Vagina (tissue), 2 donors: ENCODE measurements at regions not wholly inside any gene's neighbourhood (a gene's known extent, or its start where the extent isn't known, plus 50 kb on each side); places are given as distances from the start of the nearest gene placed in this dataset.

Experiments used
- DNase-seq, 2 donors: peaks; one replicate each; pipeline ENCODE4 v3.0.0-alpha.2; 2017; ENCODE audit errors: extremely low spot score in 2 of 2
- H3K27ac ChIP-seq: fragments of 200-600 bp; sonication (generic); one replicate; pipeline ENCODE4 v1.5.1; 2019
- H3K27me3 ChIP-seq: fragments of 200-600 bp; sonication (generic); one replicate; pipeline ENCODE4 v1.5.1; 2019
- H3K36me3 ChIP-seq, 2 donors: fragments of 200-600 bp; sonication (generic); one replicate each; pipeline ENCODE4 v1.5.1; 2017 to 2019
- H3K4me1 ChIP-seq: fragments of 200-600 bp; sonication (generic); one replicate; pipeline ENCODE4 v1.5.1; 2019
- H3K4me3 ChIP-seq, 2 donors: fragments of 200-600 bp; sonication (generic); 1 replicate in 1 of 2; 2 replicates in 1 of 2; pipeline ENCODE4 v1.5.1; 2016 to 2019
- H3K9me3 ChIP-seq: fragments of 200-600 bp; sonication (generic); one replicate; pipeline ENCODE4 v1.5.1; 2019
- CTCF ChIP-seq, 3 experiments: fragments of 450-650 bp in 2 of 3; fragments of 200-600 bp in 1 of 3; sonication (generic) in 1 of 3; IDR thresholded peaks; one replicate each; pipeline ENCODE4 v1.5.1; 2017 to 2019; ENCODE audit warnings: antibody characterized with exemption in 3 of 3, mild to moderate bottlenecking in 2 of 3, moderate library complexity in 2 of 3
- POLR2A ChIP-seq, 2 donors: fragments of 450-650 bp; IDR thresholded peaks; one replicate each; pipeline ENCODE4 v1.6.1; 2017; ENCODE audit warnings: antibody characterized with exemption in 2 of 2, mild to moderate bottlenecking in 2 of 2, moderate library complexity in 2 of 2
- POLR2AphosphoS5 ChIP-seq, 2 donors: sonication (generic); formaldehyde crosslinking; IDR thresholded peaks; one replicate each; pipeline ENCODE4 v1.9.0; 2017; ENCODE audit warnings: antibody characterized with exemption in 2 of 2, mild to moderate bottlenecking in 2 of 2, low read depth in 1 of 2; ENCODE audit not compliant: insufficient read depth in 1 of 2
- intact Hi-C: fragments of 100-400 bp; cut with DNase I; formaldehyde crosslinking; loops from one replicate; pipeline ENCODE4 v1.15.1; 2023

- Histone ChIP-seq H3K27me3 (no peaks in the 10 kb centered on the region), H3K4me1 (no peaks in the 10 kb centered on the region), H3K27ac (no peak overlapping the region), H3K9me3 (no peaks in the 10 kb centered on the region), H3K4me3 (no peak overlapping the region), H3K36me3 (no peaks in the 10 kb centered on the region)
- no peak for DNase-seq
- intact Hi-C loops = no loop called here
- TF ChIP-seq POLR2A (IDR thresholded peaks at IDR 0.05) (no peak), CTCF (IDR thresholded peaks at IDR 0.05) (no peak), POLR2AphosphoS5 (IDR thresholded peaks at IDR 0.05; ENCODE audit: insufficient read depth in 1 of 2, low read depth in 1 of 2) (no peak)
These were observed 91.5 kb upstream of the RAP2B start for GRCh38 chr3:153070511-153070868.

- TF ChIP-seq POLR2A (IDR thresholded peaks at IDR 0.05) = no peak
- TF ChIP-seq CTCF (IDR thresholded peaks at IDR 0.05) = no peak
- Histone ChIP-seq H3K4me3 (no peak overlapping the region), H3K36me3 (no peaks in the 10 kb centered on the region), H3K9me3 (no peaks in the 10 kb centered on the region), H3K4me1 (no peaks in the 10 kb centered on the region), H3K27me3 (no peaks in the 10 kb centered on the region), H3K27ac (no peak overlapping the region)
- intact Hi-C loops = no loop called here
- DNase-seq = no peak
These were observed 89.6 kb upstream of the RAP2B start for GRCh38 chr3:153072382-153072781.

GRCh38 chr3:153072856-153073255, 89.2 kb upstream of the RAP2B start:
- Histone ChIP-seq H3K4me3 (no peak overlapping the region), H3K4me1 (no peaks in the 10 kb centered on the region), H3K27ac (no peak overlapping the region), H3K9me3 (no peaks in the 10 kb centered on the region), H3K27me3 (no peaks in the 10 kb centered on the region), H3K36me3 (no peaks in the 10 kb centered on the region)
- no peak for TF ChIP-seq POLR2A (IDR thresholded peaks at IDR 0.05)
- TF ChIP-seq POLR2AphosphoS5 (IDR thresholded peaks at IDR 0.05; ENCODE audit: insufficient read depth in 1 of 2, low read depth in 1 of 2) = no peak
- no peak for TF ChIP-seq CTCF (IDR thresholded peaks at IDR 0.05)
- no peak for DNase-seq
- intact Hi-C loops = no loop called here

- TF ChIP-seq POLR2A (IDR thresholded peaks at IDR 0.05) (no peak), CTCF (IDR thresholded peaks at IDR 0.05) (no peak), POLR2AphosphoS5 (IDR thresholded peaks at IDR 0.05; ENCODE audit: insufficient read depth in 1 of 2, low read depth in 1 of 2) (no peak)
- no peaks in the 10 kb centered on the region for H3K4me1 ChIP-seq
- H3K4me3 ChIP-seq = no peak overlapping the region
- DNase-seq = no peak
- intact Hi-C loops = no loop called here
- no peaks in the 10 kb centered on the region for H3K36me3 ChIP-seq
- no peaks in the 10 kb centered on the region for H3K9me3 ChIP-seq
- no peaks in the 10 kb centered on the region for H3K27me3 ChIP-seq
- no peak overlapping the region for H3K27ac ChIP-seq
These were observed 88.4 kb upstream of the RAP2B start for GRCh38 chr3:153073636-153074035.

- H3K36me3 ChIP-seq = no peaks in the 10 kb centered on the region
These were observed 83.2 kb upstream of the RAP2B start for GRCh38 chr3:153078826-153079225.

More at GRCh38 chr3:153078826-153079225, 83.2 kb upstream of the RAP2B start:
- Histone ChIP-seq H3K27ac (no peak overlapping the region), H3K9me3 (no peaks in the 10 kb centered on the region), H3K4me3 (no peak overlapping the region), H3K27me3 (no peaks in the 10 kb centered on the region), H3K4me1 (no peaks in the 10 kb centered on the region)
- intact Hi-C loops = no loop called here
- TF ChIP-seq POLR2A (IDR thresholded peaks at IDR 0.05) = no peak
- TF ChIP-seq POLR2AphosphoS5 (IDR thresholded peaks at IDR 0.05; ENCODE audit: insufficient read depth in 1 of 2, low read depth in 1 of 2) = no peak
- TF ChIP-seq CTCF (IDR thresholded peaks at IDR 0.05) = no peak
- no peak for DNase-seq
